GM18867 (cell line): ENCODE measurements at regions not wholly inside any gene's neighbourhood (a gene's known extent, or its start where the extent isn't known, plus 50 kb on each side); places are given as distances from the start of the nearest gene placed in this dataset.
A peak's percentile ranks its signal among the peaks of the same experiment; 100 is the strongest.

Experiments
- ATAC-seq: cut with Tn5 transposase; IDR thresholded peaks from one replicate; pipeline ENCODE4 v1.9.1; 2021; ENCODE audit warnings: mild to moderate bottlenecking, moderate library complexity; ENCODE audit not compliant: unreplicated experiment

- ATAC-seq, result no peak
These were observed 403.3 kb upstream of the NETO1 start for GRCh38 chr18:73270920-73271634.

- no peak for ATAC-seq
These were observed 396.8 kb upstream of the NETO1 start for GRCh38 chr18:73264562-73264921.

- no peak for ATAC-seq
These were observed 394.1 kb upstream of the NETO1 start for GRCh38 chr18:73261923-73262322.

GRCh38 chr18:73261243-73261642 is 393.5 kb upstream of the NETO1 start:
- no peak for ATAC-seq

GRCh38 chr18:73258375-73259087 is 390.7 kb upstream of the NETO1 start:
- no peak for ATAC-seq

GRCh38 chr18:73254564-73254963 is 386.8 kb upstream of the NETO1 start:
- no peak for ATAC-seq

- no peak for ATAC-seq
These were observed 381.2 kb upstream of the NETO1 start for GRCh38 chr18:73249030-73249429.

- no peak for ATAC-seq
These were observed 379.0 kb upstream of the NETO1 start for GRCh38 chr18:73246763-73247162.

GRCh38 chr18:73245345-73245744 is 377.6 kb upstream of the NETO1 start:
- no peak for ATAC-seq

GRCh38 chr18:73244401-73244800 is 376.6 kb upstream of the NETO1 start:
- ATAC-seq, result no peak

GRCh38 chr18:73240899-73241298 is 373.1 kb upstream of the NETO1 start:
- no peak for ATAC-seq

- ATAC-seq, result no peak
These were observed 368.1 kb upstream of the NETO1 start for GRCh38 chr18:73235921-73236320.

GRCh38 chr18:73235491-73235890 is 367.7 kb upstream of the NETO1 start:
- peak; percentile 90 for ATAC-seq

- peak; percentile 82 for ATAC-seq
These were observed 365.1 kb upstream of the NETO1 start for GRCh38 chr18:73232933-73233332.

- ATAC-seq, result no peak
These were observed 352.9 kb upstream of the NETO1 start for GRCh38 chr18:73220663-73221062.

GRCh38 chr18:73218293-73218692 is 350.5 kb upstream of the NETO1 start:
- no peak for ATAC-seq

GRCh38 chr18:73214970-73215369 is 347.2 kb upstream of the NETO1 start:
- ATAC-seq, result no peak

- ATAC-seq, result no peak
These were observed 344.7 kb upstream of the NETO1 start for GRCh38 chr18:73212442-73212841.

GRCh38 chr18:73201940-73202339 is 334.2 kb upstream of the NETO1 start:
- no peak for ATAC-seq

GRCh38 chr18:73199151-73199550 is 331.4 kb upstream of the NETO1 start:
- no peak for ATAC-seq

- ATAC-seq, result no peak
These were observed 321.9 kb upstream of the NETO1 start for GRCh38 chr18:73189718-73190117.

- ATAC-seq, result no peak
These were observed 300.4 kb upstream of the NETO1 start for GRCh38 chr18:73168236-73168635.

GRCh38 chr18:73164430-73164829 is 296.6 kb upstream of the NETO1 start:
- ATAC-seq, result no peak
